HG03378 (cell line): ENCODE measurements at regions not wholly inside any gene's neighbourhood (a gene's known extent, or its start where the extent isn't known, plus 50 kb on each side); places are given as distances from the start of the nearest gene placed in this dataset.

Experiments
- ATAC-seq: cut with Tn5 transposase; IDR thresholded peaks from one replicate; pipeline ENCODE4 v1.9.1; 2021; ENCODE audit warnings: mild to moderate bottlenecking, moderate library complexity; ENCODE audit not compliant: unreplicated experiment

GRCh38 chr10:123480845-123481244 is 185.3 kb upstream of the GPR26 start:
- ATAC-seq, result no peak

- no peak for ATAC-seq
Measured at GRCh38 chr10:123484722-123485121, 181.4 kb upstream of the GPR26 start.

GRCh38 chr10:123485341-123485960 is 180.7 kb upstream of the GPR26 start:
- ATAC-seq, result no peak

GRCh38 chr10:123488436-123488835 is 177.7 kb upstream of the GPR26 start:
- ATAC-seq, result no peak

GRCh38 chr10:123491364-123491763 is 174.8 kb upstream of the GPR26 start:
- no peak for ATAC-seq

- ATAC-seq, result no peak
Measured at GRCh38 chr10:123492016-123492415, 174.1 kb upstream of the GPR26 start.

GRCh38 chr10:123494301-123494808 is 171.8 kb upstream of the GPR26 start:
- ATAC-seq, result no peak

- ATAC-seq, result no peak
Measured at GRCh38 chr10:123496375-123496774, 169.8 kb upstream of the GPR26 start.

- no peak for ATAC-seq
Measured at GRCh38 chr10:123496996-123497660, 169.0 kb upstream of the GPR26 start.

GRCh38 chr10:123500110-123500509 is 166.0 kb upstream of the GPR26 start:
- no peak for ATAC-seq

GRCh38 chr10:123501148-123501547 is 165.0 kb upstream of the GPR26 start:
- ATAC-seq, result no peak

GRCh38 chr10:123502983-123503382 is 163.2 kb upstream of the GPR26 start:
- ATAC-seq, result no peak

GRCh38 chr10:123506455-123506854 is 159.7 kb upstream of the GPR26 start:
- ATAC-seq, result no peak

- no peak for ATAC-seq
Measured at GRCh38 chr10:123507298-123507697, 158.9 kb upstream of the GPR26 start.

- no peak for ATAC-seq
Measured at GRCh38 chr10:123509338-123509737, 156.8 kb upstream of the GPR26 start.

GRCh38 chr10:123512901-123513775 is 153.0 kb upstream of the GPR26 start:
- no peak for ATAC-seq

- no peak for ATAC-seq
Measured at GRCh38 chr10:123513870-123514269, 152.3 kb upstream of the GPR26 start.

- ATAC-seq, result no peak
Measured at GRCh38 chr10:123514996-123515395, 151.2 kb upstream of the GPR26 start.

- ATAC-seq, result no peak
Measured at GRCh38 chr10:123515661-123516060, 150.5 kb upstream of the GPR26 start.

- ATAC-seq, result no peak
Measured at GRCh38 chr10:123516291-123516690, 149.9 kb upstream of the GPR26 start.

- no peak for ATAC-seq
Measured at GRCh38 chr10:123517426-123517825, 148.7 kb upstream of the GPR26 start.

GRCh38 chr10:123517901-123518300 is 148.3 kb upstream of the GPR26 start:
- no peak for ATAC-seq
